ENCODE measurements at regions not wholly inside any gene's neighbourhood (a gene's known extent, or its start where the extent isn't known, plus 50 kb on each side); places are given as distances from the start of the nearest gene placed in this dataset.

GRCh38 chr17:14619821-14620220 is 318.9 kb downstream of the HS3ST3B1 start:
- intact Hi-C loops (cut with micrococcal nuclease) (no loop called here), in situ Hi-C loops (cut with MboI) (no loop called here)
- WGBS (ENCODE audit: insufficient coverage, low coverage, missing lambda C conversion rate): 0% methylated on average over 4 of the region's 4 CpGs
- no peak for ATAC-seq
- no peaks in the 10 kb centered on the region for H3K9me1 ChIP-seq (ENCODE audit: control insufficient read depth, insufficient read depth, low read length)
- no peak overlapping the region for H2AFZ ChIP-seq (ENCODE audit: low read depth, low read length)
- H3K27me3 ChIP-seq (ENCODE audit: control insufficient read depth in 2 of 2, insufficient read depth in 2 of 2, low read length in 2 of 2): no peaks in the 10 kb centered on the region
- no peaks in the 10 kb centered on the region for H4K20me1 ChIP-seq (replicated peaks; ENCODE audit: control insufficient read depth, insufficient read depth, low read length)
- no peak overlapping the region for H3K4me2 ChIP-seq (ENCODE audit: insufficient read depth, low read length)
- no peaks in the 10 kb centered on the region for H3K36me3 ChIP-seq (ENCODE audit: control insufficient read depth, insufficient read depth, low read length)
- no peak for TF ChIP-seq ZNF224 (CRISPR knock-in tag; IDR thresholded peaks at IDR 0.05)
- no peak for TF ChIP-seq ASH1L (IDR thresholded peaks at IDR 0.05; ENCODE audit: borderline replicate concordance, low read depth, partially characterized antibody)
- no peak for TF ChIP-seq CTCF (IDR thresholded peaks at IDR 0.05 in 2 of 3, conservative IDR thresholded peaks at IDR 0.05 in 1 of 3; ENCODE audit: insufficient read depth in 2 of 3, low read depth in 1 of 3, low read length in 3 of 3)
- no peak for TF ChIP-seq TCFL5 (CRISPR knock-in tag; conservative IDR thresholded peaks at IDR 0.05)
- TF ChIP-seq GTF2E2 (tag; IDR thresholded peaks at IDR 0.05): no peak
- TF ChIP-seq NR2C1 (IDR thresholded peaks at IDR 0.05): no peak
- TF ChIP-seq NR2C1 (tag; IDR thresholded peaks at IDR 0.05): no peak
- TF ChIP-seq ZNF699 (CRISPR knock-in tag; IDR thresholded peaks at IDR 0.05; ENCODE audit: insufficient replicate concordance): no peak
- no peak for TF ChIP-seq ZFP1 (CRISPR knock-in tag; IDR thresholded peaks at IDR 0.05)
- TF ChIP-seq ZNF316 (IDR thresholded peaks at IDR 0.05): no peak
- H3K4me1 ChIP-seq (replicated peaks in 1 of 2; ENCODE audit: control insufficient read depth in 2 of 2, insufficient read depth in 2 of 2, low read length in 2 of 2): no peaks in the 10 kb centered on the region
- CTCF ChIA-PET (ENCODE audit: low intra/inter-chr PET ratio): no interaction called here
- POLR2A ChIA-PET: no interaction called here
- no peak overlapping the region for H3K4me3 ChIP-seq
- no peak for DNase-seq (ENCODE audit: extremely low read depth in 1 of 4, low spot score in 3 of 4)
- H3K79me2 ChIP-seq (ENCODE audit: control insufficient read depth, insufficient read depth, low read length): no peaks in the 10 kb centered on the region
- no peak overlapping the region for H3K9ac ChIP-seq (ENCODE audit: insufficient read depth in 1 of 2, low read depth in 2 of 2, low read length in 2 of 2)
- no peak overlapping the region for H3K27ac ChIP-seq (ENCODE audit: extremely low read depth, low read depth, low read length)
- no TSS peak for BruUV-seq (replicated peaks)
- no peak for FAIRE-seq
- H3K9me3 ChIP-seq (replicated peaks; ENCODE audit: control insufficient read depth, insufficient read depth, low read depth, low read length): no peaks in the 10 kb centered on the region
